Fibroblast of villous mesenchyme (primary cell): ENCODE measurements at regions not wholly inside any gene's neighbourhood (a gene's known extent, or its start where the extent isn't known, plus 50 kb on each side); places are given as distances from the start of the nearest gene placed in this dataset.

Experiments
- DNase-seq: peaks from one replicate; pipeline ENCODE4 v3.0.0-alpha.2; 2010; ENCODE audit warnings: low read depth
- H3K4me3 ChIP-seq: 2 replicates; pipeline ENCODE4 v1.5.1; 2011; ENCODE audit warnings: low read depth, mild to moderate bottlenecking, low read length
- CTCF ChIP-seq: IDR thresholded peaks from 2 replicates; pipeline ENCODE4 v1.5.1; 2012; ENCODE audit warnings: low read depth, mild to moderate bottlenecking, low read length; ENCODE audit not compliant: insufficient read depth

DNA sequence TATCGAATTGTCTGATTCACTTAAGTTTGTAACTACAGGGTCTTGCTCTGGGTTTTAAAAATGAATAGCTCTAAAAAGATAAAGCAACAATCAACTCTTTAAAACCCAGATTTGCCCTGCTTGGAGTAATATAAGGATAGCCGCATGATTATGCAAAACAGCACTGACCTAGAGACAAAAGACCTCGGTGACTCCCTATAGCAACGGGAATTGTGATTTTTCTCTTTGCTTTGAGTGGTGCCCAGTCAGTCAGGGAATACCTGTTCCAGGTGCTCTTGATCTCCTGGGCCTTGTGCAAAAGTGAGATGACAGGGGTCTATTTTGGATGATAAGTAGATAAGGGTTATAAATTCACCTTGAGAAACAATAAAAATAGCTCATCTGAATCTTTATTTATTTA is 336.3 kb upstream of the NOX3 start:
- DNase-seq, result no peak
- H3K4me3 ChIP-seq, result no peak overlapping the region
- no peak for TF ChIP-seq CTCF

GRCh38 chr6:155791186-155791585 is 335.5 kb upstream of the NOX3 start:
- DNase-seq, result no peak
- no peak overlapping the region for H3K4me3 ChIP-seq
- no peak for TF ChIP-seq CTCF

DNA sequence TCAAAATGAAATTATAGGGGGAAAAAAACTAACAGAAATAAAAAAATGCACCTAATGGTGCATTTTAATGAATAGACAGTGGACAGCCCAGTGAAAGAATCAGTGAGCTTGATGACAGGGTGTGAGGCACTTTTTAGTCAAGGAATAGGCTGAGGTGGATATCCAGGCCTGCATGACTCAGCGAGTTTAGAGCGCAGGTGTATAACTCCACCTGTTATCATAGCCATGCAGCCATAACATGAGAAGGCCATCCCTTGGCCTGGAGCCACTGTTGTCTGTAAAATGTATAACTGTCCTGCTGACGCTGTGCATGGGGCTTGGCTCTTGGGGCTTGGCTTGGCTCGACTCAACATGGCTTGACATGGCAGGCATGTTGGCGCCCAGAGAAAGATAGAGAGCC is 331.5 kb upstream of the NOX3 start:
- no peak for TF ChIP-seq CTCF

GRCh38 chr6:155786528-155786927 is 330.9 kb upstream of the NOX3 start:
- H3K4me3 ChIP-seq, result no peak overlapping the region
- TF ChIP-seq CTCF, result no peak
- no peak for DNase-seq

More for the DNA sequence above, 331.5 kb upstream of the NOX3 start:
- DNase-seq, result no peak
- no peak overlapping the region for H3K4me3 ChIP-seq

- no peak overlapping the region for H3K4me3 ChIP-seq
- TF ChIP-seq CTCF, result no peak
- peak; percentile 70 for DNase-seq
Measured at GRCh38 chr6:155782739-155783459, 327.3 kb upstream of the NOX3 start.

GRCh38 chr6:155782320-155782731 is 326.7 kb upstream of the NOX3 start:
- TF ChIP-seq CTCF, result no peak
- no peak overlapping the region for H3K4me3 ChIP-seq
- peak; percentile 71 for DNase-seq

- no peak for TF ChIP-seq CTCF
- no peak for DNase-seq
- H3K4me3 ChIP-seq, result no peak overlapping the region
Measured at GRCh38 chr6:155779456-155779855, 323.8 kb upstream of the NOX3 start.
